Activated CD4-positive, alpha-beta T cell treated with anti-CD3 and anti-CD28 coated beads, Interleukin-2, amount 10 ng/mL, durations not matched to agents 7 days and 5 days (primary cell): ENCODE measurements at regions not wholly inside any gene's neighbourhood (a gene's known extent, or its start where the extent isn't known, plus 50 kb on each side); places are given as distances from the start of the nearest gene placed in this dataset.
A peak's percentile ranks its signal among the peaks of the same experiment; 100 is the strongest.
"Not testable (repeated sequence)": the region's sequence is repeated elsewhere in the genome, so short reads cannot be mapped to it uniquely, and the experiment has no call there.

ENCODE experiments used
- CTCF ChIA-PET: fragments of 350-600 bp; sonication (Branson Sonifier 250); formaldehyde crosslinking; loops from one replicate; lab custom pipeline; 2021; ENCODE audit warnings: antibody characterized with exemption; lab: Charles Lee
- POLR2A ChIA-PET: fragments of 350-600 bp; sonication (Branson Sonifier 250); formaldehyde crosslinking; loops from one replicate; lab custom pipeline; 2021; ENCODE audit warnings: antibody characterized with exemption; lab: Charles Lee
- DNase-seq: peaks from one replicate; pipeline ENCODE4 v3.0.0-alpha.2; 2020
- H3K27ac Mint-ChIP-seq: one replicate; pipeline ENCODE4 v1.8.0; 2021; ENCODE audit warnings: mild to moderate bottlenecking, moderate library complexity, mixed read lengths
- H3K27me3 Mint-ChIP-seq: one replicate; pipeline ENCODE4 v1.8.0; 2021; ENCODE audit warnings: mixed read lengths
- H3K36me3 Mint-ChIP-seq: one replicate; pipeline ENCODE4 v1.8.0; 2021; ENCODE audit warnings: low read depth, mixed read lengths
- H3K4me1 Mint-ChIP-seq: one replicate; pipeline ENCODE4 v1.8.0; 2021; ENCODE audit warnings: mixed read lengths
- H3K4me3 Mint-ChIP-seq: one replicate; pipeline ENCODE4 v1.8.0; 2021; ENCODE audit warnings: mild to moderate bottlenecking, moderate library complexity, mixed read lengths
- H3K9me3 Mint-ChIP-seq: one replicate; pipeline ENCODE4 v1.8.0; 2021; ENCODE audit warnings: mixed read lengths

- Mint-ChIP-seq H3K9me3 (no peaks in the 10 kb centered on the region), H3K4me3 (no peak overlapping the region), H3K36me3 (no peaks in the 10 kb centered on the region), H3K27ac (no peak overlapping the region), H3K4me1 (no peaks in the 10 kb centered on the region), H3K27me3 (peaks cover 13% of the 10 kb centered on the region)
- no peak for DNase-seq
- CTCF ChIA-PET, result no interaction called here
- POLR2A ChIA-PET, result no interaction called here
These were observed 297.5 kb downstream of the AGTPBP1 start for GRCh38 chr9:85444243-85444642.

- H3K36me3 Mint-ChIP-seq, result no peaks in the 10 kb centered on the region
- no peak for DNase-seq
- no peaks in the 10 kb centered on the region for H3K9me3 Mint-ChIP-seq
- CTCF ChIA-PET, result no interaction called here
- POLR2A ChIA-PET, result no interaction called here
- no peak overlapping the region for H3K27ac Mint-ChIP-seq
- no peak overlapping the region for H3K4me3 Mint-ChIP-seq
- peaks cover 4% of the 10 kb centered on the region for H3K27me3 Mint-ChIP-seq
- H3K4me1 Mint-ChIP-seq, result no peaks in the 10 kb centered on the region
These were observed 298.6 kb downstream of the AGTPBP1 start for GRCh38 chr9:85443190-85443598.

- no peaks in the 10 kb centered on the region for H3K4me1 Mint-ChIP-seq
- no peaks in the 10 kb centered on the region for H3K9me3 Mint-ChIP-seq
- CTCF ChIA-PET, result interaction anchor here (0.8 kb wide), 1 partner anchor 12 kb away, joined by 3 read pairs; no protein-coding TSS in a partner anchor
- POLR2A ChIA-PET, result no interaction called here
- H3K36me3 Mint-ChIP-seq, result no peaks in the 10 kb centered on the region
- no peak overlapping the region for H3K27ac Mint-ChIP-seq
- DNase-seq, result no peak
- no peak overlapping the region for H3K4me3 Mint-ChIP-seq
- peaks cover 16% of the 10 kb centered on the region for H3K27me3 Mint-ChIP-seq
These were observed 302.0 kb downstream of the AGTPBP1 start for GRCh38 chr9:85439791-85440190.

GRCh38 chr9:85433956-85434355 lies 307.8 kb downstream of the AGTPBP1 start:
- H3K36me3 Mint-ChIP-seq, H3K4me3 Mint-ChIP-seq, DNase-seq, CTCF ChIA-PET, H3K9me3 Mint-ChIP-seq, H3K27ac Mint-ChIP-seq, H3K4me1 Mint-ChIP-seq, POLR2A ChIA-PET: not testable (repeated sequence)
- H3K27me3 Mint-ChIP-seq, result peaks cover 19% of the 10 kb centered on the region

GRCh38 chr9:85433551-85433950 lies 308.2 kb downstream of the AGTPBP1 start:
- POLR2A ChIA-PET, H3K36me3 Mint-ChIP-seq, CTCF ChIA-PET, H3K4me3 Mint-ChIP-seq, H3K27ac Mint-ChIP-seq, DNase-seq, H3K9me3 Mint-ChIP-seq, H3K4me1 Mint-ChIP-seq: not testable (repeated sequence)
- H3K27me3 Mint-ChIP-seq, result peaks cover 19% of the 10 kb centered on the region

- ChIA-PET CTCF (no interaction called here), POLR2A (no interaction called here)
- no peak for DNase-seq
- Mint-ChIP-seq H3K4me1 (no peaks in the 10 kb centered on the region), H3K4me3 (no peak overlapping the region), H3K27me3 (peaks cover 19% of the 10 kb centered on the region), H3K9me3 (no peaks in the 10 kb centered on the region), H3K27ac (no peak overlapping the region), H3K36me3 (no peaks in the 10 kb centered on the region)
These were observed 308.7 kb downstream of the AGTPBP1 start for GRCh38 chr9:85433046-85433445.

GRCh38 chr9:85432599-85432998 lies 309.2 kb downstream of the AGTPBP1 start:
- Mint-ChIP-seq H3K36me3 (no peaks in the 10 kb centered on the region), H3K9me3 (no peaks in the 10 kb centered on the region), H3K4me3 (no peak overlapping the region), H3K27ac (no peak overlapping the region), H3K4me1 (no peaks in the 10 kb centered on the region), H3K27me3 (peaks cover 19% of the 10 kb centered on the region)
- ChIA-PET POLR2A (no interaction called here), CTCF (no interaction called here)
- DNase-seq, result no peak

GRCh38 chr9:85431339-85432102 lies 310.2 kb downstream of the AGTPBP1 start:
- Mint-ChIP-seq H3K36me3 (no peaks in the 10 kb centered on the region), H3K27ac (no peak overlapping the region), H3K4me3 (no peak overlapping the region), H3K27me3 (peaks cover 17% of the 10 kb centered on the region), H3K4me1 (no peaks in the 10 kb centered on the region), H3K9me3 (no peaks in the 10 kb centered on the region)
- CTCF ChIA-PET, result no interaction called here
- POLR2A ChIA-PET, result no interaction called here
- no peak for DNase-seq

GRCh38 chr9:85430659-85431338 lies 311.0 kb downstream of the AGTPBP1 start:
- H3K4me1 Mint-ChIP-seq, result no peaks in the 10 kb centered on the region
- no peak overlapping the region for H3K27ac Mint-ChIP-seq
- DNase-seq, result no peak
- POLR2A ChIA-PET, result no interaction called here
- CTCF ChIA-PET, result interaction anchor here (0.9 kb wide), 1 partner anchor 10 kb away, joined by 3 read pairs; no protein-coding TSS in a partner anchor
- no peaks in the 10 kb centered on the region for H3K36me3 Mint-ChIP-seq
- H3K27me3 Mint-ChIP-seq, result peaks cover 16% of the 10 kb centered on the region
- H3K4me3 Mint-ChIP-seq, result no peak overlapping the region
- H3K9me3 Mint-ChIP-seq, result no peaks in the 10 kb centered on the region

GRCh38 chr9:85428230-85428629 lies 313.5 kb downstream of the AGTPBP1 start:
- H3K4me1 Mint-ChIP-seq, result no peaks in the 10 kb centered on the region
- no peaks in the 10 kb centered on the region for H3K36me3 Mint-ChIP-seq
- ChIA-PET POLR2A (no interaction called here), CTCF (interaction anchor here (0.7 kb wide), 1 partner anchor 133 kb away, joined by 3 read pairs; no protein-coding TSS in a partner anchor)
- H3K9me3 Mint-ChIP-seq, result no peaks in the 10 kb centered on the region
- H3K27ac Mint-ChIP-seq, result no peak overlapping the region
- DNase-seq, result no peak
- peaks cover 7% of the 10 kb centered on the region for H3K27me3 Mint-ChIP-seq
- H3K4me3 Mint-ChIP-seq, result no peak overlapping the region

GRCh38 chr9:85427772-85428171 lies 314.0 kb downstream of the AGTPBP1 start:
- no peak overlapping the region for H3K4me3 Mint-ChIP-seq
- no peak overlapping the region for H3K27ac Mint-ChIP-seq
- POLR2A ChIA-PET, result no interaction called here
- CTCF ChIA-PET, result interaction anchor here (0.6 to 0.7 kb wide), 2 partner anchors 12 to 133 kb away, joined by 3 read pairs; no protein-coding TSS in a partner anchor
- H3K4me1 Mint-ChIP-seq, result no peaks in the 10 kb centered on the region
- no peaks in the 10 kb centered on the region for H3K9me3 Mint-ChIP-seq
- peaks cover 7% of the 10 kb centered on the region for H3K27me3 Mint-ChIP-seq
- no peak for DNase-seq
- H3K36me3 Mint-ChIP-seq, result no peaks in the 10 kb centered on the region

GRCh38 chr9:85425153-85425611 lies 316.6 kb downstream of the AGTPBP1 start:
- DNase-seq, result peak; percentile 58
- ChIA-PET POLR2A (no interaction called here), CTCF (interaction anchor here (1.1 to 1.2 kb wide), 3 partner anchors 185 to 1854 kb away, joined by 3 to 4 read pairs (median 3); no protein-coding TSS in a partner anchor)
- no peak overlapping the region for H3K27ac Mint-ChIP-seq
- no peaks in the 10 kb centered on the region for H3K9me3 Mint-ChIP-seq
- H3K27me3 Mint-ChIP-seq, result peaks cover 10% of the 10 kb centered on the region
- no peak overlapping the region for H3K4me3 Mint-ChIP-seq
- H3K36me3 Mint-ChIP-seq, result no peaks in the 10 kb centered on the region
- peaks cover 9% of the 10 kb centered on the region for H3K4me1 Mint-ChIP-seq

GRCh38 chr9:85423422-85423821 lies 318.3 kb downstream of the AGTPBP1 start:
- POLR2A ChIA-PET, result no interaction called here
- Mint-ChIP-seq H3K36me3 (no peaks in the 10 kb centered on the region), H3K27me3 (peaks cover 10% of the 10 kb centered on the region), H3K9me3 (no peaks in the 10 kb centered on the region), H3K4me1 (peaks cover 9% of the 10 kb centered on the region), H3K27ac (no peak overlapping the region), H3K4me3 (no peak overlapping the region)
- no peak for DNase-seq
- CTCF ChIA-PET, result no interaction called here
